Panc1 (cell line): ENCODE measurements at regions not wholly inside any gene's neighbourhood (a gene's known extent, or its start where the extent isn't known, plus 50 kb on each side); places are given as distances from the start of the nearest gene placed in this dataset.

ENCODE experiments used
- ATAC-seq: fragments of 200-7000 bp; cut with Tn5 transposase; 2 replicates; pipeline ENCODE4 v1.9.1; 2020; ENCODE audit warnings: mild to moderate bottlenecking, moderate library complexity
- BruUV-seq: library from RNA; stranded (reverse); fragments of 400-500 nt; replicated peaks from 2 replicates; lab custom pipeline; 2021; lab: Mats Ljungman, UMichigan
- CTCF ChIA-PET: fragments of 300-600 bp; sonication (Branson Sonifier 250); formaldehyde crosslinking; loops from one replicate; lab custom pipeline; 2022; ENCODE audit warnings: antibody characterized with exemption; lab: Charles Lee
- POLR2A ChIA-PET: fragments of 300-600 bp; sonication (Branson Sonifier 250); formaldehyde crosslinking; loops from one replicate; lab custom pipeline; 2022; ENCODE audit warnings: antibody characterized with exemption; lab: Charles Lee
- DNase-seq: peaks from one replicate; pipeline ENCODE4 v3.0.0-alpha.2; 2010; ENCODE audit warnings: low read depth, low spot score
- H3K27ac ChIP-seq: 2 replicates; pipeline ENCODE4 v1.5.1; 2011; ENCODE audit warnings: mild to moderate bottlenecking, low read length, inconsistent platforms
- H3K27me3 ChIP-seq: fragments of 200-500 bp; sonication (Bioruptor generic); 2 replicates; pipeline ENCODE4 v1.6.0; 2014; ENCODE audit warnings: low read length, inconsistent platforms; ENCODE audit not compliant: control insufficient read depth, insufficient read depth
- H3K36me3 ChIP-seq: fragments of 200-500 bp; sonication (Bioruptor generic); 2 replicates; pipeline ENCODE4 v1.5.1; 2014; ENCODE audit warnings: inconsistent platforms, mild to moderate bottlenecking, low read length, moderate library complexity; ENCODE audit not compliant: control insufficient read depth, insufficient read depth
- H3K4me1 ChIP-seq: 2 replicates; pipeline ENCODE4 v1.5.1; 2011; ENCODE audit warnings: inconsistent platforms, mild to moderate bottlenecking, low read length, moderate library complexity; ENCODE audit not compliant: control insufficient read depth, insufficient read depth
- H3K4me3 ChIP-seq, 2 experiments: 2 replicates each; pipeline ENCODE4 v1.5.1; 2011 to 2012; ENCODE audit warnings: low read depth in 2 of 2, low read length in 2 of 2, mild to moderate bottlenecking in 2 of 2, inconsistent platforms in 1 of 2, moderate library complexity in 1 of 2
- H3K9me3 ChIP-seq: fragments of 200-500 bp; sonication (Bioruptor generic); 2 replicates; pipeline ENCODE4 v1.5.1; 2014; ENCODE audit warnings: low read depth, mild to moderate bottlenecking, inconsistent platforms, low read length, moderate library complexity; ENCODE audit not compliant: control insufficient read depth, insufficient read depth
- POLR2AphosphoS5 ChIP-seq: IDR thresholded peaks from 2 replicates; pipeline ENCODE4 v1.6.1; 2012; ENCODE audit warnings: mild to moderate bottlenecking, low read depth, low read length, moderate library complexity
- REST ChIP-seq, 2 experiments: IDR thresholded peaks; 2 replicates each; pipeline ENCODE4 v1.6.1; 2011 to 2012; ENCODE audit warnings: low read depth in 2 of 2, control low read depth in 1 of 2, low read length in 1 of 2, mild to moderate bottlenecking in 1 of 2, moderate library complexity in 1 of 2; ENCODE audit not compliant: insufficient read depth in 1 of 2
- SIN3A ChIP-seq: IDR thresholded peaks from 2 replicates; pipeline ENCODE4 v1.6.1; 2012; ENCODE audit warnings: low read depth, mild to moderate bottlenecking, low read length, moderate library complexity, borderline replicate concordance; ENCODE audit not compliant: insufficient read depth
- TCF7L2 ChIP-seq: IDR thresholded peaks from 2 replicates; pipeline ENCODE4 v1.6.1; 2011; ENCODE audit warnings: mild to moderate bottlenecking, low read depth, low read length, inconsistent platforms
- in situ Hi-C: cut with HindIII; loops from 2 replicates; pipeline ENCODE4 v1.10.0; 2016; ENCODE audit warnings: low sequenced_read_pairs, low pct_unique_long_range_greater_than_20kb
- intact Hi-C: fragments of 100-400 bp; cut with micrococcal nuclease; formaldehyde crosslinking; loops from one replicate; pipeline ENCODE4 v1.10.0; 2022; ENCODE audit not compliant: unreplicated experiment
- TF ChIP-seq, protein P1 (sequence below): fragments of 450-650 bp; IDR thresholded peaks from 2 replicates; pipeline ENCODE4 v1.5.1; 2017; ENCODE audit warnings: mild to moderate bottlenecking

- ChIA-PET CTCF (no interaction called here), POLR2A (no interaction called here)
- no TSS peak for BruUV-seq
- no peak overlapping the region for H3K4me3 ChIP-seq
- no peaks in the 10 kb centered on the region for H3K36me3 ChIP-seq
- ATAC-seq (no peak), DNase-seq (no peak)
- H3K27me3 ChIP-seq: no peaks in the 10 kb centered on the region
- H3K4me1 ChIP-seq: no peaks in the 10 kb centered on the region
- H3K27ac ChIP-seq: no peak overlapping the region
- TF ChIP-seq REST (IDR thresholded peaks at IDR 0.05; ENCODE audit: insufficient read depth in 1 of 2, low read depth in 2 of 2, low read length in 1 of 2): no peak
- TF ChIP-seq, protein P1, sequence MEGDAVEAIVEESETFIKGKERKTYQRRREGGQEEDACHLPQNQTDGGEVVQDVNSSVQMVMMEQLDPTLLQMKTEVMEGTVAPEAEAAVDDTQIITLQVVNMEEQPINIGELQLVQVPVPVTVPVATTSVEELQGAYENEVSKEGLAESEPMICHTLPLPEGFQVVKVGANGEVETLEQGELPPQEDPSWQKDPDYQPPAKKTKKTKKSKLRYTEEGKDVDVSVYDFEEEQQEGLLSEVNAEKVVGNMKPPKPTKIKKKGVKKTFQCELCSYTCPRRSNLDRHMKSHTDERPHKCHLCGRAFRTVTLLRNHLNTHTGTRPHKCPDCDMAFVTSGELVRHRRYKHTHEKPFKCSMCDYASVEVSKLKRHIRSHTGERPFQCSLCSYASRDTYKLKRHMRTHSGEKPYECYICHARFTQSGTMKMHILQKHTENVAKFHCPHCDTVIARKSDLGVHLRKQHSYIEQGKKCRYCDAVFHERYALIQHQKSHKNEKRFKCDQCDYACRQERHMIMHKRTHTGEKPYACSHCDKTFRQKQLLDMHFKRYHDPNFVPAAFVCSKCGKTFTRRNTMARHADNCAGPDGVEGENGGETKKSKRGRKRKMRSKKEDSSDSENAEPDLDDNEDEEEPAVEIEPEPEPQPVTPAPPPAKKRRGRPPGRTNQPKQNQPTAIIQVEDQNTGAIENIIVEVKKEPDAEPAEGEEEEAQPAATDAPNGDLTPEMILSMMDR: no peak
- TF ChIP-seq SIN3A: no peak
- in situ Hi-C loops (no loop called here), intact Hi-C loops (no loop called here)
- no peaks in the 10 kb centered on the region for H3K9me3 ChIP-seq
Measured at GRCh38 chr3:59280113-59280512, 230.3 kb upstream of the CFAP20DC start.

DNA sequence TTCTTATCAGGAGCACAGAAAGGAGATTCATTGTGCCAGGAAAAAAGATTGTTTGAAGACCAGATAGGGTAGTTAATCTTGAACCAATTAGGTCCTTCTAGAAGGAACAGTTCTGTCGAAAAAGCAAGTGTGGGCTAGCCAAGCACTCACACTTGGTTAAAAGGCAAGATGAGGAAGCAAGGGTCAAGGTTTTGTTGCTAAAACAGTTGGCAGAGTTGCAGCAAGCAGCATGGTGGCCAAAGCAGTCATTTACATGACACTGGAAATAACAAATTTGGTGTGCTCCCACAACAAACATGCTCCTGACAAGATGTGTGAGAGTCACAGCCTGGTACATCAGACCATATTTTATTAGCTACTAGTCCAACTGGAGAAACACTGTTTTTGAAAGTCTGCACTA, 228.0 kb upstream of the CFAP20DC start:
- DNase-seq (no peak), ATAC-seq (no peak)
- TF ChIP-seq SIN3A (no peak), TCF7L2 (no peak), REST (IDR thresholded peaks at IDR 0.05; ENCODE audit: insufficient read depth in 1 of 2, low read depth in 2 of 2, low read length in 1 of 2) (no peak), POLR2AphosphoS5 (no peak)
- TF ChIP-seq, protein P1: no peak
- CTCF ChIA-PET: no interaction called here
- Histone ChIP-seq H3K4me3 (no peak overlapping the region), H3K9me3 (no peaks in the 10 kb centered on the region), H3K27me3 (no peaks in the 10 kb centered on the region), H3K27ac (no peak overlapping the region), H3K36me3 (no peaks in the 10 kb centered on the region), H3K4me1 (no peaks in the 10 kb centered on the region)
- in situ Hi-C loops (no loop called here), intact Hi-C loops (no loop called here)
- BruUV-seq: no TSS peak
- POLR2A ChIA-PET: no interaction called here
